OCI-LY7 (cell line): ENCODE measurements at regions not wholly inside any gene's neighbourhood (a gene's known extent, or its start where the extent isn't known, plus 50 kb on each side); places are given as distances from the start of the nearest gene placed in this dataset.

Experiments used
- EZH2phosphoT487 ChIP-seq: fragments of 200-600 bp; sonication (generic); IDR thresholded peaks from 2 replicates; pipeline ENCODE4 v1.6.1; 2018; ENCODE audit warnings: low read depth, borderline replicate concordance, mild to moderate bottlenecking, mixed run types, antibody characterized with exemption, low read length, moderate library complexity, mixed read lengths
- TF ChIP-seq, protein P1 (sequence below): fragments of 200-600 bp; sonication (generic); conservative IDR thresholded peaks from 2 replicates; pipeline ENCODE4 v1.5.1; 2014; ENCODE audit warnings: mild to moderate bottlenecking, antibody characterized with exemption, low read length, moderate library complexity, mixed read lengths

DNA sequence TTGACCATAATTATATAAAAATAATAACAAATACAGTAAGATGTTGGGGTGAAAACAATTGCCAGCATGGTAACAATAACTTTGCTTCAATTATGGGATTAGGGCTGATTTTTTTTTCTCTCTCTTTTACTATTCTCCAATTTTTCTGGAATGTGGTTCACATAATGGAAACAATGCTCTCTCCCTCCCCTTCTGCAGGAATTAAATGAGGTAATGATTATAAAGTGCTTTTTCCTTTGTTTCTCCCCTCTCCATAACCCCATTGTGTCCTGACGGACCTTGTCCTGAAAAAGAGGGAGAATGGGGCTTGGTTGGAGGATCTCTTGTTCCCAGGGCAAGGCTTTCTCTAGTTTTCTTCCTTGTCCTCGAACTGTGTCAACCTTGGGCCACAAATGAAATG lies 234.0 kb upstream of the ZNF32 start:
- TF ChIP-seq, protein P1, sequence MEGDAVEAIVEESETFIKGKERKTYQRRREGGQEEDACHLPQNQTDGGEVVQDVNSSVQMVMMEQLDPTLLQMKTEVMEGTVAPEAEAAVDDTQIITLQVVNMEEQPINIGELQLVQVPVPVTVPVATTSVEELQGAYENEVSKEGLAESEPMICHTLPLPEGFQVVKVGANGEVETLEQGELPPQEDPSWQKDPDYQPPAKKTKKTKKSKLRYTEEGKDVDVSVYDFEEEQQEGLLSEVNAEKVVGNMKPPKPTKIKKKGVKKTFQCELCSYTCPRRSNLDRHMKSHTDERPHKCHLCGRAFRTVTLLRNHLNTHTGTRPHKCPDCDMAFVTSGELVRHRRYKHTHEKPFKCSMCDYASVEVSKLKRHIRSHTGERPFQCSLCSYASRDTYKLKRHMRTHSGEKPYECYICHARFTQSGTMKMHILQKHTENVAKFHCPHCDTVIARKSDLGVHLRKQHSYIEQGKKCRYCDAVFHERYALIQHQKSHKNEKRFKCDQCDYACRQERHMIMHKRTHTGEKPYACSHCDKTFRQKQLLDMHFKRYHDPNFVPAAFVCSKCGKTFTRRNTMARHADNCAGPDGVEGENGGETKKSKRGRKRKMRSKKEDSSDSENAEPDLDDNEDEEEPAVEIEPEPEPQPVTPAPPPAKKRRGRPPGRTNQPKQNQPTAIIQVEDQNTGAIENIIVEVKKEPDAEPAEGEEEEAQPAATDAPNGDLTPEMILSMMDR: no peak
- TF ChIP-seq EZH2phosphoT487: no peak
